Keratinocyte (primary cell): ENCODE measurements at regions not wholly inside any gene's neighbourhood (a gene's known extent, or its start where the extent isn't known, plus 50 kb on each side); places are given as distances from the start of the nearest gene placed in this dataset.

Experiments
- DNase-seq: peaks from one replicate; pipeline ENCODE4 v3.0.0-alpha.2; 2011; ENCODE audit warnings: low read depth, missing footprints, low spot score
- FAIRE-seq: peaks from 2 replicates; lab custom pipeline; 2011; peaks lifted over from hg19 to GRCh38; lab: Jason Lieb, UNC
- H2AFZ ChIP-seq: 2 replicates; pipeline ENCODE4 v1.6.0; 2012; ENCODE audit warnings: low read length, control low read depth, inconsistent platforms; ENCODE audit not compliant: control insufficient read depth
- H3K27ac ChIP-seq: 2 replicates; pipeline ENCODE4 v1.5.1; 2011; ENCODE audit warnings: low read length; ENCODE audit not compliant: control insufficient read depth, insufficient read depth
- H3K27me3 ChIP-seq: 3 replicates; pipeline ENCODE4 v1.6.0; 2011; ENCODE audit warnings: low read length; ENCODE audit not compliant: control insufficient read depth, insufficient read depth; ENCODE audit errors: extremely low read depth
- H3K36me3 ChIP-seq, 2 experiments: 2 replicates in 1 of 2; 3 replicates in 1 of 2; pipeline ENCODE4 v1.5.1; 2011; ENCODE audit warnings: low read length in 2 of 2, mild to moderate bottlenecking in 1 of 2; ENCODE audit not compliant: control insufficient read depth in 2 of 2, insufficient read depth in 2 of 2; ENCODE audit errors: extremely low read depth in 1 of 2
- H3K4me1 ChIP-seq: 3 replicates; pipeline ENCODE4 v1.5.1; 2011; ENCODE audit warnings: low read length; ENCODE audit not compliant: control insufficient read depth, insufficient read depth; ENCODE audit errors: extremely low read depth
- H3K4me2 ChIP-seq: 3 replicates; pipeline ENCODE4 v1.6.0; 2011; ENCODE audit warnings: low read depth, low read length; ENCODE audit not compliant: control insufficient read depth, insufficient read depth; ENCODE audit errors: extremely low read depth
- H3K4me3 ChIP-seq, 3 experiments: fragments of 200-600 bp in 1 of 3; sonication (generic) in 1 of 3; 2 replicates in 2 of 3; 3 replicates in 1 of 3; pipeline ENCODE4 v1.5.1; 2011 to 2016; ENCODE audit warnings: low read length in 3 of 3, mild to moderate bottlenecking in 3 of 3, control low read depth in 2 of 3, inconsistent platforms in 1 of 3, low read depth in 1 of 3, mixed read lengths in 1 of 3, mixed run types in 1 of 3, moderate library complexity in 1 of 3; ENCODE audit not compliant: control insufficient read depth in 2 of 3, insufficient read depth in 2 of 3; ENCODE audit errors: extremely low read depth in 1 of 3
- H3K79me2 ChIP-seq: 2 replicates; pipeline ENCODE4 v1.6.0; 2012; ENCODE audit warnings: low read length; ENCODE audit not compliant: control insufficient read depth, insufficient read depth
- H3K9ac ChIP-seq: 3 replicates; pipeline ENCODE4 v1.6.0; 2011; ENCODE audit warnings: low read length; ENCODE audit not compliant: control insufficient read depth, insufficient read depth; ENCODE audit errors: extremely low read depth
- H3K9me1 ChIP-seq: 3 replicates; pipeline ENCODE4 v1.6.0; 2011; ENCODE audit warnings: low read length; ENCODE audit not compliant: control insufficient read depth, insufficient read depth; ENCODE audit errors: extremely low read depth
- H3K9me3 ChIP-seq: 2 replicates; pipeline ENCODE4 v1.5.1; 2012; ENCODE audit warnings: low read depth, low read length; ENCODE audit not compliant: control insufficient read depth
- H4K20me1 ChIP-seq: 3 replicates; pipeline ENCODE4 v1.6.0; 2011; ENCODE audit warnings: low read length; ENCODE audit not compliant: control insufficient read depth, insufficient read depth; ENCODE audit errors: extremely low read depth
- EZH2 ChIP-seq: IDR thresholded peaks from one replicate; pipeline ENCODE4 v1.6.1; 2012; ENCODE audit warnings: inconsistent platforms, mild to moderate bottlenecking, low read length, moderate library complexity
- dilution Hi-C: fragments of 300-500 bp; cut with MboI; formaldehyde crosslinking; loops from one replicate; pipeline ENCODE4 v1.7.0; 2020; ENCODE audit warnings: low sequenced_read_pairs; ENCODE audit not compliant: extremely low pct_ligation_motif_present
- TF ChIP-seq, protein P1 (sequence below), 3 experiments: IDR thresholded peaks in 1 of 3; conservative IDR thresholded peaks in 1 of 3; optimal IDR thresholded peaks in 1 of 3; 2 replicates in 2 of 3; 3 replicates in 1 of 3; pipeline versions ENCODE3 to v1.5.1; 2011; ENCODE audit warnings: low read length in 3 of 3, mild to moderate bottlenecking in 3 of 3, moderate library complexity in 2 of 3, control low read depth in 1 of 3, inconsistent platforms in 1 of 3; ENCODE audit not compliant: insufficient read depth in 2 of 3; ENCODE audit errors: extremely low read depth in 1 of 3

DNA sequence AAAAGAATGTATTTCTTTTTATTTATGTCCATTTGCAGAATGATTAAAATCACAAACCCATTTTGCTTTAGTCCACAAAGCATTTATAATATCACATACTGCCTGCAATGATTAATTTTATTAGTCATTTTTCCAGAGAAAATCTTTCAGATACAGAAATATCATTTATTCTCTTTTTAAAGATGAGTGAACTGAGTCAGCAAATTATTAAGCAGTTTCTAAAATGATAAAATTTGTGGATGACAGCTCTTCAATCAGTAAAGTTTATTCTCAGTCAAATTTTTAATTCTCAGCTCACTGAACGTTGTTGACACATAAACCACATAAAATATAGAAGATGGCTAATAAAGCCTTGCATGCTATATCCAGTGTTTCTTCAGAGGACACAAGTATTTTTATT, 485.5 kb downstream of the PRR32 start:
- Histone ChIP-seq H3K27ac (no peak overlapping the region), H3K27me3 (no peaks in the 10 kb centered on the region), H3K36me3 (no peaks in the 10 kb centered on the region), H3K4me2 (no peak overlapping the region), H2AFZ (no peak overlapping the region), H4K20me1 (no peaks in the 10 kb centered on the region), H3K79me2 (no peaks in the 10 kb centered on the region), H3K9me3 (peaks cover 2% of the 10 kb centered on the region), H3K9me1 (no peaks in the 10 kb centered on the region), H3K9ac (no peak overlapping the region), H3K4me3 (no peak overlapping the region), H3K4me1 (no peaks in the 10 kb centered on the region)
- TF ChIP-seq EZH2: no peak
- DNase-seq (no peak), FAIRE-seq (no peak)
- dilution Hi-C loops: no loop called here

DNA sequence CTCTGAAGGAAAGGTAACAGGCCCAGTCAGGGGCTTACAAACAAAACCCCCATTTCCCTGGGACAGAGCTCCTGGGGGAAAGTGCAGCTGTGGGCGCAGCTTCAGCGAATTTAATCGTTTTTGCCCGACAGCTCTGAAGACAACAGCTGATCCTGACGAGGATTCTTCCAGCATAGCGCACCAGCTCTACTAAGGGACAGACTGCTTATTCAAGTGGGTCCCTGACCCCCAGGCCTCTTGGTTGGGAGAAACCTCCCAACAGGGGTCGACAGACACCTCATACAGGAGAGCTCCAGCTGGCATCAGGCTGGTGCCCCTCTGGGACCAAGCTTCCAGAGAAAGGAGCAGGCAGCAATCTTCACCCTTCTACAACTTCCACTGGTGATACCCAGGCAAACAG, 486.7 kb downstream of the PRR32 start:
- Histone ChIP-seq H3K9me1 (no peaks in the 10 kb centered on the region), H3K36me3 (no peaks in the 10 kb centered on the region), H2AFZ (no peak overlapping the region), H4K20me1 (no peaks in the 10 kb centered on the region), H3K4me3 (no peak overlapping the region), H3K27me3 (no peaks in the 10 kb centered on the region), H3K79me2 (no peaks in the 10 kb centered on the region), H3K9me3 (peaks cover 2% of the 10 kb centered on the region), H3K9ac (no peak overlapping the region), H3K4me1 (no peaks in the 10 kb centered on the region), H3K4me2 (no peak overlapping the region), H3K27ac (no peak overlapping the region)
- no peak for FAIRE-seq
- TF ChIP-seq, protein P1, sequence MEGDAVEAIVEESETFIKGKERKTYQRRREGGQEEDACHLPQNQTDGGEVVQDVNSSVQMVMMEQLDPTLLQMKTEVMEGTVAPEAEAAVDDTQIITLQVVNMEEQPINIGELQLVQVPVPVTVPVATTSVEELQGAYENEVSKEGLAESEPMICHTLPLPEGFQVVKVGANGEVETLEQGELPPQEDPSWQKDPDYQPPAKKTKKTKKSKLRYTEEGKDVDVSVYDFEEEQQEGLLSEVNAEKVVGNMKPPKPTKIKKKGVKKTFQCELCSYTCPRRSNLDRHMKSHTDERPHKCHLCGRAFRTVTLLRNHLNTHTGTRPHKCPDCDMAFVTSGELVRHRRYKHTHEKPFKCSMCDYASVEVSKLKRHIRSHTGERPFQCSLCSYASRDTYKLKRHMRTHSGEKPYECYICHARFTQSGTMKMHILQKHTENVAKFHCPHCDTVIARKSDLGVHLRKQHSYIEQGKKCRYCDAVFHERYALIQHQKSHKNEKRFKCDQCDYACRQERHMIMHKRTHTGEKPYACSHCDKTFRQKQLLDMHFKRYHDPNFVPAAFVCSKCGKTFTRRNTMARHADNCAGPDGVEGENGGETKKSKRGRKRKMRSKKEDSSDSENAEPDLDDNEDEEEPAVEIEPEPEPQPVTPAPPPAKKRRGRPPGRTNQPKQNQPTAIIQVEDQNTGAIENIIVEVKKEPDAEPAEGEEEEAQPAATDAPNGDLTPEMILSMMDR (optimal IDR thresholded peaks at IDR 0.05 in 1 of 3, IDR thresholded peaks at IDR 0.05 in 1 of 3, conservative IDR thresholded peaks at IDR 0.05 in 1 of 3; ENCODE audit: extremely low read depth in 1 of 3, insufficient read depth in 2 of 3, low read length in 3 of 3): no peak
- TF ChIP-seq EZH2: no peak
- no peak for DNase-seq
- dilution Hi-C loops: no loop called here

DNA sequence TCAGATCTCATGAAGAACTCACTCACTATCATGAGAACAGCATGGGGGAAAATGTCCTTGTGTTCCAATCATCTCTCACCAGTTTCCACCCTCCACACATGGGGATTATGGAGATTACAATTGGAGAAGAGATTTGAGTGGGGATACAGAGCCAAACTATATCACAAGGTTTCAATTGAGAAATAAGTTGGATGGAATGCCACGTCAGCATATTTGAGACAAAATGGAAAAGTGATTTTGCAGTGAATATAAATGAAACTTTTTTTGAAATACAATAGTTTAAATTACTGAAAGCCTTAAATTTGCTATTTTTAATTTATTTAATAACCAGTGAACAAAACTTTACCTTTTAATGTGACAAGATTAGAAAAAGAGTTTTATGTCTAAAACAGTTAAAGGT, 494.1 kb downstream of the PRR32 start:
- no peaks in the 10 kb centered on the region for H3K79me2 ChIP-seq
- H3K9me1 ChIP-seq: no peaks in the 10 kb centered on the region
- H2AFZ ChIP-seq: no peak overlapping the region
- no peaks in the 10 kb centered on the region for H3K36me3 ChIP-seq
- H3K27me3 ChIP-seq: no peaks in the 10 kb centered on the region
- no peak for TF ChIP-seq EZH2
- TF ChIP-seq, protein P1 (optimal IDR thresholded peaks at IDR 0.05 in 1 of 3, IDR thresholded peaks at IDR 0.05 in 1 of 3, conservative IDR thresholded peaks at IDR 0.05 in 1 of 3; ENCODE audit: extremely low read depth in 1 of 3, insufficient read depth in 2 of 3, low read length in 3 of 3): no peak
- dilution Hi-C loops: no loop called here
- DNase-seq: no peak
- H3K27ac ChIP-seq: no peak overlapping the region
- H3K9me3 ChIP-seq: no peaks in the 10 kb centered on the region
- no peak overlapping the region for H3K4me2 ChIP-seq
- no peaks in the 10 kb centered on the region for H3K4me1 ChIP-seq
- H3K4me3 ChIP-seq: no peak overlapping the region
- H4K20me1 ChIP-seq: no peaks in the 10 kb centered on the region
- H3K9ac ChIP-seq: no peak overlapping the region
- FAIRE-seq: no peak
